Neural cell (in vitro differentiated cells): ENCODE measurements at regions not wholly inside any gene's neighbourhood (a gene's known extent, or its start where the extent isn't known, plus 50 kb on each side); places are given as distances from the start of the nearest gene placed in this dataset.

Source experiments
- EP300 ChIP-seq: fragments of 450-650 bp; conservative IDR thresholded peaks from 2 replicates; pipeline ENCODE4 v1.6.1; 2014; ENCODE audit warnings: antibody characterized with exemption, mild to moderate bottlenecking, moderate library complexity; ENCODE audit not compliant: poor library complexity, severe bottlenecking
- EZH2 ChIP-seq: fragments of 200-600, 300-800 bp; shearing (Covaris generic), sonication (generic); IDR thresholded peaks from 2 replicates; pipeline ENCODE4 v1.6.1; 2014; ENCODE audit warnings: antibody characterized with exemption, low read length, borderline replicate concordance, mild to moderate bottlenecking; ENCODE audit not compliant: insufficient read depth, poor library complexity, severe bottlenecking
- MXI1 ChIP-seq: fragments of 450-650 bp; conservative IDR thresholded peaks from 2 replicates; pipeline ENCODE4 v1.6.1; 2014; ENCODE audit warnings: antibody characterized with exemption, mild to moderate bottlenecking; ENCODE audit not compliant: poor library complexity, severe bottlenecking
- POLR2AphosphoS5 ChIP-seq: IDR thresholded peaks from 2 replicates; pipeline ENCODE4 v1.6.1; 2012
- RAD21 ChIP-seq: fragments of 450-650 bp; conservative IDR thresholded peaks from 2 replicates; pipeline ENCODE4 v1.6.1; 2014; ENCODE audit warnings: antibody characterized with exemption, mild to moderate bottlenecking, moderate library complexity
- TAF1 ChIP-seq: IDR thresholded peaks from 2 replicates; pipeline ENCODE4 v1.6.1; 2012; ENCODE audit warnings: low read depth
- TF ChIP-seq, protein P1 (sequence below): fragments of 450-650 bp; IDR thresholded peaks from 2 replicates; pipeline ENCODE4 v1.5.1; 2014; ENCODE audit warnings: antibody characterized with exemption, mild to moderate bottlenecking, moderate library complexity; ENCODE audit not compliant: poor library complexity, severe bottlenecking
- TF ChIP-seq, protein P2 (sequence below): IDR thresholded peaks from 2 replicates; pipeline ENCODE4 v1.6.1; 2012; ENCODE audit warnings: borderline replicate concordance

DNA sequence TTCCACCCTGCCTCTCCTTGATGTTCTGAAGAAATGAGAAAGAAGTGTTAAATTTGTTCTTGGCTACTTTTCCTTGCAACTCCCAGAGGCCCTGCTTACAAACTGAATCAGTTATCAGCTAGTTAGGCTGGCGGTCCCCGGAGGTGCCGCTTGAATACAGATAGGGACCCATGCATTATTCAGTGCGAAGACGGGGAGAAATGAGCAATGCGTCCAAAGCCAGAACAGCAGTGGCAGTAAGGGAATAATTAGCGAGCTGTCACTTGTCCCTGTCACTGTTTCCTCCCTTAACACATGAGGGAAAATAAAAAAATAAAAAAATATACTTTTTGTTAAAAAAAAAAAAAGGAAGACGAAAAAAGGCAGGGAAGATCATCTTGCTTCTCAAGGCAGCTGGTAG is 528.1 kb downstream of the MN1 start:
- TF ChIP-seq EP300 (peak; percentile 56), POLR2AphosphoS5 (peak; percentile 32), EZH2 (no peak), TAF1 (no peak), MXI1 (no peak), RAD21 (peak; percentile 36)
- TF ChIP-seq, protein P1, sequence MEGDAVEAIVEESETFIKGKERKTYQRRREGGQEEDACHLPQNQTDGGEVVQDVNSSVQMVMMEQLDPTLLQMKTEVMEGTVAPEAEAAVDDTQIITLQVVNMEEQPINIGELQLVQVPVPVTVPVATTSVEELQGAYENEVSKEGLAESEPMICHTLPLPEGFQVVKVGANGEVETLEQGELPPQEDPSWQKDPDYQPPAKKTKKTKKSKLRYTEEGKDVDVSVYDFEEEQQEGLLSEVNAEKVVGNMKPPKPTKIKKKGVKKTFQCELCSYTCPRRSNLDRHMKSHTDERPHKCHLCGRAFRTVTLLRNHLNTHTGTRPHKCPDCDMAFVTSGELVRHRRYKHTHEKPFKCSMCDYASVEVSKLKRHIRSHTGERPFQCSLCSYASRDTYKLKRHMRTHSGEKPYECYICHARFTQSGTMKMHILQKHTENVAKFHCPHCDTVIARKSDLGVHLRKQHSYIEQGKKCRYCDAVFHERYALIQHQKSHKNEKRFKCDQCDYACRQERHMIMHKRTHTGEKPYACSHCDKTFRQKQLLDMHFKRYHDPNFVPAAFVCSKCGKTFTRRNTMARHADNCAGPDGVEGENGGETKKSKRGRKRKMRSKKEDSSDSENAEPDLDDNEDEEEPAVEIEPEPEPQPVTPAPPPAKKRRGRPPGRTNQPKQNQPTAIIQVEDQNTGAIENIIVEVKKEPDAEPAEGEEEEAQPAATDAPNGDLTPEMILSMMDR: no peak
- TF ChIP-seq, protein P2, sequence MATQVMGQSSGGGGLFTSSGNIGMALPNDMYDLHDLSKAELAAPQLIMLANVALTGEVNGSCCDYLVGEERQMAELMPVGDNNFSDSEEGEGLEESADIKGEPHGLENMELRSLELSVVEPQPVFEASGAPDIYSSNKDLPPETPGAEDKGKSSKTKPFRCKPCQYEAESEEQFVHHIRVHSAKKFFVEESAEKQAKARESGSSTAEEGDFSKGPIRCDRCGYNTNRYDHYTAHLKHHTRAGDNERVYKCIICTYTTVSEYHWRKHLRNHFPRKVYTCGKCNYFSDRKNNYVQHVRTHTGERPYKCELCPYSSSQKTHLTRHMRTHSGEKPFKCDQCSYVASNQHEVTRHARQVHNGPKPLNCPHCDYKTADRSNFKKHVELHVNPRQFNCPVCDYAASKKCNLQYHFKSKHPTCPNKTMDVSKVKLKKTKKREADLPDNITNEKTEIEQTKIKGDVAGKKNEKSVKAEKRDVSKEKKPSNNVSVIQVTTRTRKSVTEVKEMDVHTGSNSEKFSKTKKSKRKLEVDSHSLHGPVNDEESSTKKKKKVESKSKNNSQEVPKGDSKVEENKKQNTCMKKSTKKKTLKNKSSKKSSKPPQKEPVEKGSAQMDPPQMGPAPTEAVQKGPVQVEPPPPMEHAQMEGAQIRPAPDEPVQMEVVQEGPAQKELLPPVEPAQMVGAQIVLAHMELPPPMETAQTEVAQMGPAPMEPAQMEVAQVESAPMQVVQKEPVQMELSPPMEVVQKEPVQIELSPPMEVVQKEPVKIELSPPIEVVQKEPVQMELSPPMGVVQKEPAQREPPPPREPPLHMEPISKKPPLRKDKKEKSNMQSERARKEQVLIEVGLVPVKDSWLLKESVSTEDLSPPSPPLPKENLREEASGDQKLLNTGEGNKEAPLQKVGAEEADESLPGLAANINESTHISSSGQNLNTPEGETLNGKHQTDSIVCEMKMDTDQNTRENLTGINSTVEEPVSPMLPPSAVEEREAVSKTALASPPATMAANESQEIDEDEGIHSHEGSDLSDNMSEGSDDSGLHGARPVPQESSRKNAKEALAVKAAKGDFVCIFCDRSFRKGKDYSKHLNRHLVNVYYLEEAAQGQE: no peak
